T-helper 1 cell treated with Interleukin-12 subunit alpha and Interleukin-12 subunit beta and Interleukin-4 antibody, amounts not matched to agents 30 μg/mL and 1 μg/mL, for 36 hours (primary cell): ENCODE measurements at regions not wholly inside any gene's neighbourhood (a gene's known extent, or its start where the extent isn't known, plus 50 kb on each side); places are given as distances from the start of the nearest gene placed in this dataset.

Experiments used
- H3K27ac Mint-ChIP-seq: one replicate; pipeline ENCODE4 v1.8.0; 2021; ENCODE audit warnings: mild to moderate bottlenecking, mixed read lengths
- H3K27me3 Mint-ChIP-seq: one replicate; pipeline ENCODE4 v1.8.0; 2021; ENCODE audit warnings: low read depth, mixed read lengths
- H3K36me3 Mint-ChIP-seq: one replicate; pipeline ENCODE4 v1.8.0; 2021; ENCODE audit warnings: low read depth, mixed read lengths
- H3K4me1 Mint-ChIP-seq: one replicate; pipeline ENCODE4 v1.8.0; 2021; ENCODE audit warnings: low read depth, mixed read lengths
- H3K4me3 Mint-ChIP-seq: one replicate; pipeline ENCODE4 v1.8.0; 2021; ENCODE audit warnings: mild to moderate bottlenecking, moderate library complexity, mixed read lengths
- H3K9me3 Mint-ChIP-seq: one replicate; pipeline ENCODE4 v1.8.0; 2021; ENCODE audit warnings: mixed read lengths

DNA sequence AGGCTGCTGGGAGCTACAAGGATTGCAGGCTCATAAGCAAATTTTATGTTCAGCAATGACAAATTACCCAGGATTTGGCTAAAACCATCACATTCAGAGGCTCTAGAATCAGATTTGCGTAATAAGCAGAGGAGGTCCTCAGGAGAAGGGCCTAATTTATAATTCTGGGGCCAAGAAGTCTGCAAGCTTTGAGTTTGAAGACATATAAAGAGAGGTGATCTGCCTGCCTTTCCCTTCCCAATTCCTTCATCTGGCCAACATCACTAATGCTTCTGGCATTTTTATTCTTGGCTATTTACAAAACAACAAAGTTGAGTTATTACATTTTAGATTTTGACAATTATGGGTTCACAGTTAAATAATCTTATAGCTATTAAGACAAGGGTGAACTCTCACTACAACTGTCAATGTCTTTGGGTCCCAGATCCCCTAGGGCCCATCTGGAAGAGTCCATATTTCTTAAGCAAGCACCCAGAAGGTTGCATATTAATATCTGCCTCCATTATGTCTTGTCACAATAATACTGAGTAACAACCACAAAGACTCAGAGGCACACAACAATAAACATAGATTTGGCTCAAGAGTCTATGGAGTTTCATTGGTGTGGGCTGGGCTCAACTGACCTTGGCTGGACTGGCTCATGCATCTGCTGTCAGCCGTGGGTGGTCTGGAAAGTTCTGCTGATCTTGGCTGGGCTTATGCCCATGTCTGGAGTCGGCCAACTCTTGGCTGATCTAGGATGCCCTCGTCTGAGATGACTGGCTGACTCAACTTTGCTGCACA, 67.2 kb upstream of the CD82 start:
- Mint-ChIP-seq H3K27ac (no peak overlapping the region), H3K4me3 (no peak overlapping the region), H3K4me1 (no peaks in the 10 kb centered on the region), H3K27me3 (no peaks in the 10 kb centered on the region), H3K9me3 (no peaks in the 10 kb centered on the region), H3K36me3 (no peaks in the 10 kb centered on the region)

DNA sequence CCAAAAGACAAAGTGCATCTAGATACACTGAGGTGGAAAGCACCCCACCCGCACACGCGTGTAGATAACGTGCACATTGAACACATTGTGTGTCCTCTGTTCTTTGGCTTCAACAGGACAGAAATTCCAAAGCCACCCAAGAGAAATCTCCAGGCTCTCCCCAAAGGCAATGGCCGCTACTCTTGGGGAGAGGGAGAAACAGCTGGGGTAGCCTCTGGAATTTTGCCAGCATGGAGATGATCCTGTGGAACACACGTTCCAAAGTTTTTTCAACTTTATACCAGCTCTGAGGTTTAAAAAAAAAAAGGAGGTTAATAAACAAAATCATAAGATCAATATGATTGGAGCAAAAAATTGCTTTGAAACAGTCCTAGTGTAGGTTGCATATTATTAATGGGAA, 63.0 kb upstream of the CD82 start:
- H3K27me3 Mint-ChIP-seq: peaks cover 3% of the 10 kb centered on the region
- no peaks in the 10 kb centered on the region for H3K9me3 Mint-ChIP-seq
- no peaks in the 10 kb centered on the region for H3K4me1 Mint-ChIP-seq
- no peak overlapping the region for H3K4me3 Mint-ChIP-seq
- H3K27ac Mint-ChIP-seq: no peak overlapping the region
- no peaks in the 10 kb centered on the region for H3K36me3 Mint-ChIP-seq

DNA sequence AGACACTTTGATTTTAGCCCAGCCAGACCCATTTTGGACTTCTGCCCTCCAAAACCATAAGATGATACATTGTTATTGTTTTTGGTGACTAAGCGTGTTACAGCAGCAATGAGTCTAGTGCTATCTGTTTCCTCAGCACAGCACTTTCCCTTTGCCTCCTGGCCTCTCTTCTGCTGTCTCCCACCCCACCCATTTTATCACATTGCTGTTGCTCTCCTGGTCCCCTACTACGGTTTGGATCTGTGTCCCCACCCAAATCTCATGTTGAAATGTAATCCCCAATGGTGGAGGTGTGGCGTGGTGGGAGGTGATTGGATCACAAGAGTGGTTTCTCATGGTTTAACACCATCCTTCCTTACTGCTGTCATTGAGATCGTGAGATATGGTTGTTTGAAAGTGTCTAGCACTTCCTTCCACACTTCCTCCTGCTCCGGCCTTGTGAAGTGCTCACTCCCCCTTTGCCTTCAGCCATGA, 59.8 kb upstream of the CD82 start:
- no peak overlapping the region for H3K4me3 Mint-ChIP-seq
- no peaks in the 10 kb centered on the region for H3K36me3 Mint-ChIP-seq
- H3K27me3 Mint-ChIP-seq: peaks cover 6% of the 10 kb centered on the region
- H3K4me1 Mint-ChIP-seq: no peaks in the 10 kb centered on the region
- H3K27ac Mint-ChIP-seq: no peak overlapping the region
- no peaks in the 10 kb centered on the region for H3K9me3 Mint-ChIP-seq

GRCh38 chr11:44506375-44507016, 59.0 kb upstream of the CD82 start:
- Mint-ChIP-seq H3K27me3 (peaks cover 8% of the 10 kb centered on the region), H3K27ac (no peak overlapping the region), H3K9me3 (no peaks in the 10 kb centered on the region), H3K4me3 (no peak overlapping the region), H3K36me3 (no peaks in the 10 kb centered on the region), H3K4me1 (no peaks in the 10 kb centered on the region)

DNA sequence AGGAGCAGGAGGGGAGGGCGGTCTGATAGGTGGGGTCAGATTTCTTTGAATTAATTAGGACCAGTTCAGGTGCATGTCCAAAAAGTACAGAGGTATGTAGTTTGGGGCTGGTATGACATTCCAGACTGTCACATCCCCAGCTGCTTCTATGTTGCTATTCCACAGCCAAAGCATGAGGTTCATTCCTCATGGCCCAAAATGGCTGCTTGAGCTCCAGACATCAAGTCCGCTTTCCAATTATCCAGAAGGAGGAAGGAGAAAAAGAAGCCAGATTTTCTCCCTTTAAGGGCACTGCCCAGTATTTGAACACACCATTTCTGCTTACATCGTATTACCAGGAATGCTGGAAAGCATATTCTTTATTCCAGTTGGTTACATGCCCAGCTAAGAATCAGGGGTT, 58.0 kb upstream of the CD82 start:
- Mint-ChIP-seq H3K4me3 (no peak overlapping the region), H3K27ac (no peak overlapping the region), H3K27me3 (peaks cover 13% of the 10 kb centered on the region), H3K4me1 (no peaks in the 10 kb centered on the region), H3K9me3 (no peaks in the 10 kb centered on the region), H3K36me3 (no peaks in the 10 kb centered on the region)

- H3K4me1 Mint-ChIP-seq: no peaks in the 10 kb centered on the region
- no peaks in the 10 kb centered on the region for H3K36me3 Mint-ChIP-seq
- peaks cover 18% of the 10 kb centered on the region for H3K27me3 Mint-ChIP-seq
- no peaks in the 10 kb centered on the region for H3K9me3 Mint-ChIP-seq
- no peak overlapping the region for H3K27ac Mint-ChIP-seq
- H3K4me3 Mint-ChIP-seq: no peak overlapping the region
Measured at GRCh38 chr11:44507896-44508445, 57.5 kb upstream of the CD82 start.

DNA sequence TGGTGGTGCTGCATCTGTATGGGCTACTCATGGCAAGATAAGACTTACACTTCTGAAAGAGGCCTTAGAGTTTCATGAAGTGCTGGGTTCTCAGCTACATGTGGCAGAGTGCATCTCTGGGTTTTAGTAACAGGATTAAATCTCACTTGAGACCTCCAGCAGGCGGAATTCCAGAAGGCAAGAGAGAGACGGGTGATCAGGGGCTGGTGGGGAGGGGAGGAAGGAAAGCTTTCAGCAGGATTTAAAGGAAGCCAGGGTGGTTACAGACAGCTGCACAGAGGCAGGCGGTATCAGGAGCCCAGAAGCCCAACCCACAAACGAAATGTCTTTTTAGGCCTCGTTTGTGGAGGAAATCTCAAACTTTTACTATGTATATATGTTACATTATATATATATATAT, 56.2 kb upstream of the CD82 start:
- Mint-ChIP-seq H3K9me3 (no peaks in the 10 kb centered on the region), H3K4me3 (no peak overlapping the region), H3K27me3 (peaks cover 20% of the 10 kb centered on the region), H3K36me3 (no peaks in the 10 kb centered on the region), H3K4me1 (no peaks in the 10 kb centered on the region), H3K27ac (no peak overlapping the region)

DNA sequence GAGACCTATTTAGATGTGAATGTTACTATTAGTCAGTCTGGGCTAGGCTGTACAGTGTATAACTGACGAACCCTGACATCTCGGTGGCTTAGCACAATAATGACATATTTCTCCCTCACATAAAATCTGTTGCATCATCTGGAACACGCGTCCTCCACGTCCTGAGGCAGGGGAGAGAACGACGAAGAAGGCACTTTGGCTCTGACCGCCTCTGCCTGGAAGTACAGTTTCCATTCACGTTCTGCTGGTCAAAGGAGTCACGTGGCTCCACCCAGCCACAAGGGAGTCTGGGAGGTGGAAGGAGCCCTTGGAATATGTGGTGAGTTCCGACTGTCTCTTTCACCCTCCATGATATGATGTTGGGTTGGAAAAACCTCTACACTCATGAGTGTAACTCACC, 55.1 kb upstream of the CD82 start:
- no peak overlapping the region for H3K4me3 Mint-ChIP-seq
- H3K9me3 Mint-ChIP-seq: no peaks in the 10 kb centered on the region
- H3K27ac Mint-ChIP-seq: no peak overlapping the region
- no peaks in the 10 kb centered on the region for H3K36me3 Mint-ChIP-seq
- peaks cover 20% of the 10 kb centered on the region for H3K27me3 Mint-ChIP-seq
- H3K4me1 Mint-ChIP-seq: no peaks in the 10 kb centered on the region

- H3K27me3 Mint-ChIP-seq: peaks cover 28% of the 10 kb centered on the region
- no peak overlapping the region for H3K4me3 Mint-ChIP-seq
- no peaks in the 10 kb centered on the region for H3K36me3 Mint-ChIP-seq
- no peak overlapping the region for H3K27ac Mint-ChIP-seq
- no peaks in the 10 kb centered on the region for H3K9me3 Mint-ChIP-seq
- no peaks in the 10 kb centered on the region for H3K4me1 Mint-ChIP-seq
Measured at GRCh38 chr11:44512818-44513217, 52.6 kb upstream of the CD82 start.

GRCh38 chr11:44515048-44515447, 50.4 kb upstream of the CD82 start:
- Mint-ChIP-seq H3K4me1 (no peaks in the 10 kb centered on the region), H3K27me3 (peaks cover 40% of the 10 kb centered on the region), H3K4me3 (no peak overlapping the region), H3K27ac (no peak overlapping the region), H3K9me3 (no peaks in the 10 kb centered on the region), H3K36me3 (no peaks in the 10 kb centered on the region)
